ENCODE measurements at regions not wholly inside any gene's neighbourhood (a gene's known extent, or its start where the extent isn't known, plus 50 kb on each side); places are given as distances from the start of the nearest gene placed in this dataset.

DNA sequence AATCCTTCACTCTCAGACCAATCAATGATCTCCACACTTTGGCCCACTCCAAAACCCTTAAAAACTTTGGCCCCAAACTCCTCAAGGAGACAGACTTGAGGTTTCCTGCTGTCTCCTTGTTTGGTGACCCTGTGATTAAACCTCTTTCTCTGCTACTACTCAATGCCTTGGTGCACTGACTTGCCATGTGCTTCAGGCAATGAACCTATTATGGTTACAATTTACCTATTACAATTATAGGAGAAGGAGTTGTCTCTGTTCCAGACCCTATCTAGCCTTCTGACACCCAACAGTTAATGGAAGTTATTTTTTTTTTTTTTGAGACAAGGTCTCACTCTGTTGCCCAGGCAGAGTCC lies 263.1 kb downstream of the STIM2 start:
- TF ChIP-seq, protein P1, sequence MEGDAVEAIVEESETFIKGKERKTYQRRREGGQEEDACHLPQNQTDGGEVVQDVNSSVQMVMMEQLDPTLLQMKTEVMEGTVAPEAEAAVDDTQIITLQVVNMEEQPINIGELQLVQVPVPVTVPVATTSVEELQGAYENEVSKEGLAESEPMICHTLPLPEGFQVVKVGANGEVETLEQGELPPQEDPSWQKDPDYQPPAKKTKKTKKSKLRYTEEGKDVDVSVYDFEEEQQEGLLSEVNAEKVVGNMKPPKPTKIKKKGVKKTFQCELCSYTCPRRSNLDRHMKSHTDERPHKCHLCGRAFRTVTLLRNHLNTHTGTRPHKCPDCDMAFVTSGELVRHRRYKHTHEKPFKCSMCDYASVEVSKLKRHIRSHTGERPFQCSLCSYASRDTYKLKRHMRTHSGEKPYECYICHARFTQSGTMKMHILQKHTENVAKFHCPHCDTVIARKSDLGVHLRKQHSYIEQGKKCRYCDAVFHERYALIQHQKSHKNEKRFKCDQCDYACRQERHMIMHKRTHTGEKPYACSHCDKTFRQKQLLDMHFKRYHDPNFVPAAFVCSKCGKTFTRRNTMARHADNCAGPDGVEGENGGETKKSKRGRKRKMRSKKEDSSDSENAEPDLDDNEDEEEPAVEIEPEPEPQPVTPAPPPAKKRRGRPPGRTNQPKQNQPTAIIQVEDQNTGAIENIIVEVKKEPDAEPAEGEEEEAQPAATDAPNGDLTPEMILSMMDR (conservative IDR thresholded peaks at IDR 0.05; ENCODE audit: low read depth in 2 of 2), result no peak
- no peak for TF ChIP-seq POLR2AphosphoS5 (IDR thresholded peaks at IDR 0.05; ENCODE audit: low read depth)
- TF ChIP-seq NANOG (IDR thresholded peaks at IDR 0.05; ENCODE audit: borderline replicate concordance), result no peak
- TF ChIP-seq EZH2 (IDR thresholded peaks at IDR 0.05; ENCODE audit: low read depth, unreplicated experiment), result no peak
- TF ChIP-seq, protein P2, sequence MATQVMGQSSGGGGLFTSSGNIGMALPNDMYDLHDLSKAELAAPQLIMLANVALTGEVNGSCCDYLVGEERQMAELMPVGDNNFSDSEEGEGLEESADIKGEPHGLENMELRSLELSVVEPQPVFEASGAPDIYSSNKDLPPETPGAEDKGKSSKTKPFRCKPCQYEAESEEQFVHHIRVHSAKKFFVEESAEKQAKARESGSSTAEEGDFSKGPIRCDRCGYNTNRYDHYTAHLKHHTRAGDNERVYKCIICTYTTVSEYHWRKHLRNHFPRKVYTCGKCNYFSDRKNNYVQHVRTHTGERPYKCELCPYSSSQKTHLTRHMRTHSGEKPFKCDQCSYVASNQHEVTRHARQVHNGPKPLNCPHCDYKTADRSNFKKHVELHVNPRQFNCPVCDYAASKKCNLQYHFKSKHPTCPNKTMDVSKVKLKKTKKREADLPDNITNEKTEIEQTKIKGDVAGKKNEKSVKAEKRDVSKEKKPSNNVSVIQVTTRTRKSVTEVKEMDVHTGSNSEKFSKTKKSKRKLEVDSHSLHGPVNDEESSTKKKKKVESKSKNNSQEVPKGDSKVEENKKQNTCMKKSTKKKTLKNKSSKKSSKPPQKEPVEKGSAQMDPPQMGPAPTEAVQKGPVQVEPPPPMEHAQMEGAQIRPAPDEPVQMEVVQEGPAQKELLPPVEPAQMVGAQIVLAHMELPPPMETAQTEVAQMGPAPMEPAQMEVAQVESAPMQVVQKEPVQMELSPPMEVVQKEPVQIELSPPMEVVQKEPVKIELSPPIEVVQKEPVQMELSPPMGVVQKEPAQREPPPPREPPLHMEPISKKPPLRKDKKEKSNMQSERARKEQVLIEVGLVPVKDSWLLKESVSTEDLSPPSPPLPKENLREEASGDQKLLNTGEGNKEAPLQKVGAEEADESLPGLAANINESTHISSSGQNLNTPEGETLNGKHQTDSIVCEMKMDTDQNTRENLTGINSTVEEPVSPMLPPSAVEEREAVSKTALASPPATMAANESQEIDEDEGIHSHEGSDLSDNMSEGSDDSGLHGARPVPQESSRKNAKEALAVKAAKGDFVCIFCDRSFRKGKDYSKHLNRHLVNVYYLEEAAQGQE (IDR thresholded peaks at IDR 0.05; ENCODE audit: unreplicated experiment), result no peak
